Endothelial cell of umbilical vein (primary cell): ENCODE measurements at regions not wholly inside any gene's neighbourhood (a gene's known extent, or its start where the extent isn't known, plus 50 kb on each side); places are given as distances from the start of the nearest gene placed in this dataset.

Source experiments
- BruUV-seq: library from RNA; stranded (reverse); fragments of 400-500 nt; replicated peaks from 2 replicates; lab custom pipeline; 2021; lab: Mats Ljungman, UMichigan
- CTCF ChIA-PET: fragments of 300-600, 350-600 bp; sonication (Branson Sonifier 250); formaldehyde crosslinking; loops from one replicate; lab custom pipeline; 2021; ENCODE audit warnings: antibody characterized with exemption, inconsistent platforms; lab: Charles Lee
- POLR2A ChIA-PET: fragments of 300-600, 350-600 bp; sonication (Branson Sonifier 250); formaldehyde crosslinking; loops from one replicate; lab custom pipeline; 2021; ENCODE audit warnings: antibody characterized with exemption, inconsistent platforms; lab: Charles Lee
- DNase-seq: peaks from one replicate; pipeline ENCODE4 v3.0.0-alpha.2; 2011; ENCODE audit warnings: low read depth, low spot score
- FAIRE-seq: peaks from 2 replicates; lab custom pipeline; 2011; peaks lifted over from hg19 to GRCh38; lab: Jason Lieb, UNC
- H2AFZ ChIP-seq: 2 replicates; pipeline ENCODE4 v1.6.0; 2012; ENCODE audit warnings: low read depth, low read length, control low read depth, inconsistent platforms
- H3K27ac ChIP-seq: 2 replicates; pipeline ENCODE4 v1.5.1; 2011; ENCODE audit warnings: low read depth, mild to moderate bottlenecking, control low read depth, low read length, moderate library complexity; ENCODE audit not compliant: insufficient read depth
- H3K27me3 ChIP-seq, 2 experiments: 2 replicates each; pipeline versions ENCODE4 v1.6.0 to v1.6.1; 2011; ENCODE audit warnings: low read length in 2 of 2, mixed read lengths in 1 of 2; ENCODE audit not compliant: control insufficient read depth in 2 of 2, insufficient read depth in 2 of 2
- H3K36me3 ChIP-seq, 2 experiments: 2 replicates in 1 of 2; 3 replicates in 1 of 2; pipeline ENCODE4 v1.5.1; 2011; ENCODE audit warnings: low read length in 2 of 2, mild to moderate bottlenecking in 1 of 2, moderate library complexity in 1 of 2; ENCODE audit not compliant: control insufficient read depth in 2 of 2, insufficient read depth in 2 of 2; ENCODE audit errors: extremely low read depth in 1 of 2
- H3K4me1 ChIP-seq: 3 replicates; pipeline ENCODE4 v1.5.1; 2011; ENCODE audit warnings: mild to moderate bottlenecking, low read length; ENCODE audit not compliant: control insufficient read depth, insufficient read depth; ENCODE audit errors: extremely low read depth
- H3K4me2 ChIP-seq: 2 replicates; pipeline ENCODE4 v1.6.1; 2011; ENCODE audit warnings: low read length, control low read depth, mixed read lengths; ENCODE audit not compliant: insufficient read depth
- H3K4me3 ChIP-seq, 3 experiments: fragments of 200-600 bp in 1 of 3; sonication (generic), shearing (Covaris generic) in 1 of 3; replicated peaks in 1 of 3; 2 replicates each; pipeline ENCODE4 v1.5.1; 2011 to 2016; ENCODE audit warnings: control low read depth in 3 of 3, low read length in 3 of 3, mild to moderate bottlenecking in 2 of 3, inconsistent platforms in 1 of 3, low read depth in 1 of 3, moderate library complexity in 1 of 3; ENCODE audit not compliant: insufficient read depth in 1 of 3
- H3K79me2 ChIP-seq: 2 replicates; pipeline ENCODE4 v1.6.0; 2012; ENCODE audit warnings: low read length, inconsistent platforms; ENCODE audit not compliant: control insufficient read depth, insufficient read depth
- H3K9ac ChIP-seq: replicated peaks from 2 replicates; pipeline ENCODE3; 2011; ENCODE audit warnings: low read length, control low read depth; ENCODE audit not compliant: insufficient read depth; ENCODE audit errors: extremely low read depth
- H3K9me1 ChIP-seq: replicated peaks from 3 replicates; pipeline ENCODE4 v1.6.0; 2011; ENCODE audit warnings: mild to moderate bottlenecking, low read length; ENCODE audit not compliant: control insufficient read depth, insufficient read depth; ENCODE audit errors: extremely low read depth
- H3K9me3 ChIP-seq: replicated peaks from 2 replicates; pipeline ENCODE4 v1.5.1; 2012; ENCODE audit warnings: low read length, inconsistent platforms; ENCODE audit not compliant: control insufficient read depth, insufficient read depth
- H4K20me1 ChIP-seq: replicated peaks from 2 replicates; pipeline ENCODE3; 2011; ENCODE audit warnings: mild to moderate bottlenecking, low read length; ENCODE audit not compliant: control insufficient read depth, insufficient read depth; ENCODE audit errors: extremely low read depth
- EZH2 ChIP-seq: IDR thresholded peaks from 2 replicates; pipeline ENCODE4 v1.6.1; 2012; ENCODE audit warnings: borderline replicate concordance, low read depth, mild to moderate bottlenecking, moderate library complexity, low read length, inconsistent platforms; ENCODE audit not compliant: severe bottlenecking
- FOS ChIP-seq: IDR thresholded peaks from 2 replicates; pipeline ENCODE4 v1.6.1; 2011; ENCODE audit warnings: mild to moderate bottlenecking, low read length, moderate library complexity, borderline replicate concordance; ENCODE audit not compliant: insufficient read depth
- GATA2 ChIP-seq: IDR thresholded peaks from 2 replicates; pipeline ENCODE4 v1.7.0; 2011; ENCODE audit warnings: low read depth, mild to moderate bottlenecking, moderate library complexity, mixed read lengths, low read length; ENCODE audit not compliant: insufficient read length, insufficient read depth
- JUN ChIP-seq: IDR thresholded peaks from 2 replicates; pipeline ENCODE4 v1.6.1; 2011; ENCODE audit warnings: borderline replicate concordance, low read depth; ENCODE audit not compliant: insufficient read length, insufficient read depth
- MYC ChIP-seq: IDR thresholded peaks from one replicate; pipeline ENCODE4 v1.6.1; 2011; ENCODE audit warnings: mild to moderate bottlenecking, low read depth, low read length
- POLR2A ChIP-seq: IDR thresholded peaks from 2 replicates; pipeline ENCODE4 v1.6.1; 2012; ENCODE audit warnings: low read depth, mild to moderate bottlenecking, control low read depth, low read length
- POLR2AphosphoS5 ChIP-seq: IDR thresholded peaks from 2 replicates; pipeline ENCODE4 v1.6.1; 2012; ENCODE audit warnings: low read depth, mild to moderate bottlenecking, control low read depth, low read length, moderate library complexity; ENCODE audit not compliant: insufficient read depth
- dilution Hi-C: fragments of 300-500 bp; cut with MboI; formaldehyde crosslinking; loops from one replicate; pipeline ENCODE4 v1.15.0; 2019; ENCODE audit warnings: low sequenced_read_pairs; ENCODE audit not compliant: extremely low pct_ligation_motif_present
- intact Hi-C: fragments of 100-400 bp; cut with micrococcal nuclease; formaldehyde crosslinking; loops from one replicate; pipeline ENCODE4 v1.10.0; 2022
- TF ChIP-seq, protein P1 (sequence below): IDR thresholded peaks from 2 replicates; pipeline ENCODE4 v1.6.1; 2011; ENCODE audit not compliant: insufficient read depth, insufficient read length
- TF ChIP-seq, protein P2 (sequence below), 2 donors: IDR thresholded peaks; 1 replicate in 1 of 2; 2 replicates in 1 of 2; pipeline ENCODE4 v1.5.1; 2011; ENCODE audit warnings: low read length in 2 of 2, mild to moderate bottlenecking in 2 of 2, moderate library complexity in 2 of 2, control low read depth in 1 of 2, inconsistent platforms in 1 of 2, low read depth in 1 of 2; ENCODE audit not compliant: insufficient read depth in 1 of 2; ENCODE audit errors: extremely low read depth in 1 of 2

DNA sequence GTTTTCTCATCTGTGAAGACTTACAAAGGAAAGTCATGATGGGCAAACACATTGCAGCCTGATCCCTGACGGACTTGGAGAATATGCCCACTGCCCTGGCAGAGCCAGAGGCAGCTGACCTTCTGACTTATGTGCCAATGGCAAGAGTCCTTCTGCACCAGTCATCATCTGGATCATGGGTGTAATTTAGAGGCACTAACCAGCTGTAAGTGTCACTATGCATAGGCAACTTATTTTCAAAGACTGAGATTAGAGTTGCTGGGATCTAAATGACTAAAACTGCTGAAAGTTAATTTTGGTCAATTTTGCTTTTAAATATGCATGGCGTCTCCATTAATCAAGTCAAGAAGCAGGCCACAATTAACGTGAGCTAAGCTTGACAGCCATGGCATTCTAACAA is 261.2 kb downstream of the BCL11A start:
- dilution Hi-C loops (no loop called here), intact Hi-C loops (no loop called here)
- H3K27me3 ChIP-seq = no peaks in the 10 kb centered on the region
- FAIRE-seq (no peak), DNase-seq (no peak)
- H3K79me2 ChIP-seq = no peaks in the 10 kb centered on the region
- no peaks in the 10 kb centered on the region for H3K4me1 ChIP-seq
- no peak overlapping the region for H3K4me3 ChIP-seq
- no peak overlapping the region for H2AFZ ChIP-seq
- no peak for TF ChIP-seq EZH2
- TF ChIP-seq GATA2 = no peak
- TF ChIP-seq JUN = no peak
- no peak for TF ChIP-seq POLR2AphosphoS5
- TF ChIP-seq POLR2A = no peak
- TF ChIP-seq FOS = no peak
- no peak for TF ChIP-seq MYC
- TF ChIP-seq, protein P1, sequence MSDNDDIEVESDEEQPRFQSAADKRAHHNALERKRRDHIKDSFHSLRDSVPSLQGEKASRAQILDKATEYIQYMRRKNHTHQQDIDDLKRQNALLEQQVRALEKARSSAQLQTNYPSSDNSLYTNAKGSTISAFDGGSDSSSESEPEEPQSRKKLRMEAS = no peak
- TF ChIP-seq, protein P2, sequence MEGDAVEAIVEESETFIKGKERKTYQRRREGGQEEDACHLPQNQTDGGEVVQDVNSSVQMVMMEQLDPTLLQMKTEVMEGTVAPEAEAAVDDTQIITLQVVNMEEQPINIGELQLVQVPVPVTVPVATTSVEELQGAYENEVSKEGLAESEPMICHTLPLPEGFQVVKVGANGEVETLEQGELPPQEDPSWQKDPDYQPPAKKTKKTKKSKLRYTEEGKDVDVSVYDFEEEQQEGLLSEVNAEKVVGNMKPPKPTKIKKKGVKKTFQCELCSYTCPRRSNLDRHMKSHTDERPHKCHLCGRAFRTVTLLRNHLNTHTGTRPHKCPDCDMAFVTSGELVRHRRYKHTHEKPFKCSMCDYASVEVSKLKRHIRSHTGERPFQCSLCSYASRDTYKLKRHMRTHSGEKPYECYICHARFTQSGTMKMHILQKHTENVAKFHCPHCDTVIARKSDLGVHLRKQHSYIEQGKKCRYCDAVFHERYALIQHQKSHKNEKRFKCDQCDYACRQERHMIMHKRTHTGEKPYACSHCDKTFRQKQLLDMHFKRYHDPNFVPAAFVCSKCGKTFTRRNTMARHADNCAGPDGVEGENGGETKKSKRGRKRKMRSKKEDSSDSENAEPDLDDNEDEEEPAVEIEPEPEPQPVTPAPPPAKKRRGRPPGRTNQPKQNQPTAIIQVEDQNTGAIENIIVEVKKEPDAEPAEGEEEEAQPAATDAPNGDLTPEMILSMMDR (IDR thresholded peaks at IDR 0.05; ENCODE audit: extremely low read depth in 1 of 2, insufficient read depth in 1 of 2, low read depth in 1 of 2, low read length in 2 of 2) = no peak
- H3K9me3 ChIP-seq = no peaks in the 10 kb centered on the region
- BruUV-seq = no TSS peak
- no peaks in the 10 kb centered on the region for H3K9me1 ChIP-seq
- no peaks in the 10 kb centered on the region for H4K20me1 ChIP-seq
- ChIA-PET CTCF (no interaction called here), POLR2A (no interaction called here)
- H3K9ac ChIP-seq = no peak overlapping the region
- H3K36me3 ChIP-seq = no peaks in the 10 kb centered on the region
- no peak overlapping the region for H3K4me2 ChIP-seq
- H3K27ac ChIP-seq = no peak overlapping the region
